K562 (cell line): ENCODE measurements at regions not wholly inside any gene's neighbourhood (a gene's known extent, or its start where the extent isn't known, plus 50 kb on each side); places are given as distances from the start of the nearest gene placed in this dataset.

ENCODE experiments used
- ATAC-seq: fragments of 200-7000 bp; cut with Tn5 transposase; 3 replicates; pipeline ENCODE4 v1.9.1; 2020; ENCODE audit warnings: moderate library complexity
- BruUV-seq: library from RNA; stranded (reverse); fragments of 400-500 nt; replicated peaks from 2 replicates; lab custom pipeline; 2021; lab: Mats Ljungman, UMichigan
- CTCF ChIA-PET: fragments of 300-600 bp; formaldehyde crosslinking; extraction: SDS; loops from one replicate; lab custom pipeline; 2021; ENCODE audit warnings: low intra/inter-chr PET ratio; lab: Yijun Ruan, JAX
- POLR2A ChIA-PET: fragments of 300-600, 350-650 bp; sonication (Branson Sonifier 250); formaldehyde crosslinking; extraction: SDS; loops from one replicate; lab custom pipeline; 2021; ENCODE audit warnings: antibody characterized with exemption, inconsistent platforms; lab: Yijun Ruan, JAX
- DNase-seq, 4 experiments: peaks; one replicate each; pipeline versions ENCODE4 v3.0.0 to v3.0.0-alpha.2; 2011 to 2018; ENCODE audit warnings: low spot score in 3 of 4, mixed read lengths in 3 of 4; ENCODE audit errors: extremely low read depth in 1 of 4
- FAIRE-seq: peaks from 2 replicates; lab custom pipeline; 2011; peaks lifted over from hg19 to GRCh38; lab: Jason Lieb, UNC
- H2AFZ ChIP-seq: 2 replicates; pipeline ENCODE4 v1.6.0; 2011; ENCODE audit warnings: low read depth, low read length, control low read depth, inconsistent platforms
- H3K27ac ChIP-seq: fragments of 200-600 bp; 3 replicates; pipeline ENCODE4 v1.8.0; 2011; ENCODE audit warnings: low read depth, mild to moderate bottlenecking, control low read depth, inconsistent platforms, low read length, moderate library complexity, mixed read lengths; ENCODE audit errors: extremely low read depth
- H3K27me3 ChIP-seq, 2 experiments: fragments of 300-600 bp in 1 of 2; 2 replicates in 1 of 2; 3 replicates in 1 of 2; pipeline versions ENCODE4 v1.6.0 to v1.8.0; 2011; ENCODE audit warnings: inconsistent platforms in 2 of 2, low read length in 2 of 2, mild to moderate bottlenecking in 1 of 2, mixed read lengths in 1 of 2, moderate library complexity in 1 of 2; ENCODE audit not compliant: control insufficient read depth in 2 of 2, insufficient read depth in 2 of 2
- H3K36me3 ChIP-seq: fragments of 300-600 bp; 3 replicates; pipeline ENCODE4 v1.8.0; 2011; ENCODE audit warnings: mild to moderate bottlenecking, low read length, inconsistent platforms; ENCODE audit not compliant: control insufficient read depth, insufficient read depth
- H3K4me1 ChIP-seq, 2 experiments: fragments of 200-600 bp in 1 of 2; replicated peaks in 1 of 2; 2 replicates in 1 of 2; 3 replicates in 1 of 2; pipeline versions ENCODE4 v1.5.1 to v1.8.0; 2011; ENCODE audit warnings: inconsistent platforms in 2 of 2, low read length in 2 of 2, mild to moderate bottlenecking in 1 of 2, mixed read lengths in 1 of 2, moderate library complexity in 1 of 2; ENCODE audit not compliant: control insufficient read depth in 2 of 2, insufficient read depth in 2 of 2
- H3K4me2 ChIP-seq: 2 replicates; pipeline ENCODE4 v1.6.1; 2011; ENCODE audit warnings: low read length, control low read depth, inconsistent platforms, mixed read lengths; ENCODE audit not compliant: insufficient read depth
- H3K4me3 ChIP-seq: fragments of 200-600 bp; sonication (generic), shearing (Covaris generic); 2 replicates; pipeline ENCODE4 v1.5.1; 2016; ENCODE audit warnings: control low read depth, inconsistent platforms
- H3K79me2 ChIP-seq: fragments of 200-600 bp; 3 replicates; pipeline ENCODE4 v1.8.0; 2011; ENCODE audit warnings: low read length, inconsistent platforms; ENCODE audit not compliant: control insufficient read depth, insufficient read depth
- H3K9ac ChIP-seq, 2 experiments: 2 replicates each; pipeline versions ENCODE4 v1.6.0 to v1.6.1; 2011; ENCODE audit warnings: low read depth in 2 of 2, low read length in 2 of 2, control low read depth in 1 of 2, inconsistent platforms in 1 of 2, mild to moderate bottlenecking in 1 of 2, mixed read lengths in 1 of 2; ENCODE audit not compliant: insufficient read depth in 1 of 2
- H3K9me1 ChIP-seq: one replicate; pipeline ENCODE4 v1.6.0; 2011; ENCODE audit warnings: inconsistent platforms, mild to moderate bottlenecking, low read length, moderate library complexity; ENCODE audit not compliant: control insufficient read depth, insufficient read depth
- H3K9me3 ChIP-seq: replicated peaks from 2 replicates; pipeline ENCODE4 v1.5.1; 2011; ENCODE audit warnings: low read depth, low read length, inconsistent platforms; ENCODE audit not compliant: control insufficient read depth, insufficient read depth
- H4K20me1 ChIP-seq: replicated peaks from 2 replicates; pipeline ENCODE4 v1.6.1; 2011; ENCODE audit warnings: low read length, inconsistent platforms, mixed read lengths; ENCODE audit not compliant: control insufficient read depth, insufficient read depth
- ARID1B ChIP-seq: fragments of 450-650 bp; IDR thresholded peaks from 2 replicates; pipeline ENCODE4 v1.6.1; 2016; ENCODE audit warnings: antibody characterized with exemption, mild to moderate bottlenecking, inconsistent platforms
- CBX5 ChIP-seq: IDR thresholded peaks from 2 replicates; pipeline ENCODE4 v1.6.1; 2014; ENCODE audit warnings: low read depth, borderline replicate concordance
- CHD2 ChIP-seq: IDR thresholded peaks from 2 replicates; pipeline ENCODE4 v1.6.1; 2011; ENCODE audit warnings: low read depth, low read length
- CREM ChIP-seq: IDR thresholded peaks from 2 replicates; pipeline ENCODE4 v1.6.1; 2014; ENCODE audit warnings: antibody characterized with exemption, low read depth
- DPF2 ChIP-seq: fragments of 450-650 bp; IDR thresholded peaks from 2 replicates; pipeline ENCODE4 v1.6.1; 2016
- EZH2 ChIP-seq: IDR thresholded peaks from 2 replicates; pipeline ENCODE4 v1.6.1; 2012; ENCODE audit warnings: low read depth, mild to moderate bottlenecking, inconsistent platforms, low read length, borderline replicate concordance
- FIP1L1 ChIP-seq: fragments of 200-400 bp; formaldehyde crosslinking; IDR thresholded peaks from 2 replicates; pipeline ENCODE4 v1.6.1; 2018; ENCODE audit warnings: mild to moderate bottlenecking, low read depth, low read length; ENCODE audit not compliant: poor library complexity, severe bottlenecking
- FOSL1 ChIP-seq: fragments of 200-800 bp; sonication (Bioruptor generic); conservative IDR thresholded peaks from 2 replicates; pipeline ENCODE4 v1.6.1; 2016; ENCODE audit warnings: missing genetic modification characterization, missing compliant biosample characterization
- JUN ChIP-seq, 2 experiments: sonication (generic) in 1 of 2; formaldehyde crosslinking in 1 of 2; IDR thresholded peaks; 2 replicates each; pipeline versions ENCODE4 v1.6.1 to v1.8.0; 2012 to 2022; ENCODE audit warnings: borderline replicate concordance in 2 of 2, mild to moderate bottlenecking in 2 of 2, improper control_type of control experiment in 1 of 2, low read depth in 1 of 2, low read length in 1 of 2, missing genetic modification reagents in 1 of 2
- JUND ChIP-seq, 2 experiments: IDR thresholded peaks; 2 replicates in 1 of 2; 3 replicates in 1 of 2; pipeline ENCODE4 v1.6.1; 2011; ENCODE audit warnings: borderline replicate concordance in 2 of 2, low read depth in 2 of 2, low read length in 2 of 2, improper control_type of control experiment in 1 of 2, missing biosample characterization in 1 of 2, missing genetic modification characterization in 1 of 2, missing genetic modification reagents in 1 of 2
- NFE2 ChIP-seq: IDR thresholded peaks from 2 replicates; pipeline ENCODE4 v1.6.1; 2014; ENCODE audit warnings: antibody characterized with exemption, low read depth
- SMARCA4 ChIP-seq: fragments of 450-650 bp; IDR thresholded peaks from 2 replicates; pipeline ENCODE4 v1.6.1; 2016
- SMARCE1 ChIP-seq: fragments of 450-650 bp; IDR thresholded peaks from 2 replicates; pipeline ENCODE4 v1.7.1; 2016; ENCODE audit warnings: mild to moderate bottlenecking
- SPI1 ChIP-seq: IDR thresholded peaks from 2 replicates; pipeline ENCODE4 v1.6.1; 2011; ENCODE audit warnings: low read depth, low read length, control low read depth, borderline replicate concordance
- ZFX ChIP-seq: sonication (generic); formaldehyde crosslinking; IDR thresholded peaks from 2 replicates; pipeline ENCODE4 v1.8.0; 2022; ENCODE audit warnings: mild to moderate bottlenecking, missing genetic modification reagents, moderate library complexity
- ZNF274 ChIP-seq: IDR thresholded peaks from 2 replicates; pipeline ENCODE4 v1.6.1; 2011; ENCODE audit warnings: low read depth, mild to moderate bottlenecking, low read length, moderate library complexity, borderline replicate concordance
- ZSCAN32 ChIP-seq: fragments of 450-650 bp; formaldehyde crosslinking; IDR thresholded peaks from 2 replicates; pipeline ENCODE4 v1.4.0; 2020; ENCODE audit warnings: mild to moderate bottlenecking, moderate library complexity
- WGBS: fragments of 100-300 bp; shearing (Covaris generic); methylation state at CpG from one replicate; pipeline ENCODE4 v1.1.6; 2016; ENCODE audit warnings: low coverage, mixed read lengths; ENCODE audit not compliant: insufficient coverage; ENCODE audit errors: missing lambda C conversion rate; 5-methylcytosine and 5-hydroxymethylcytosine counted together
- in situ Hi-C: fragments of 300-500 bp; cut with MboI; formaldehyde crosslinking; loops from 4 replicates; pipeline ENCODE4 v1.15.0; 2018; ENCODE audit warnings: inconsistent platforms, mixed read lengths
- intact Hi-C: fragments of 100-400 bp; cut with micrococcal nuclease; formaldehyde crosslinking; loops from 2 replicates; pipeline ENCODE4 v1.14.2; 2022
- TF ChIP-seq, protein P1 (sequence below), 2 experiments: fragments of 450-650 bp in 1 of 2; sonication (generic) in 1 of 2; formaldehyde crosslinking in 1 of 2; IDR thresholded peaks in 1 of 2; conservative IDR thresholded peaks in 1 of 2; 2 replicates each; pipeline versions ENCODE4 v1.6.1 to v1.8.1; 2016 to 2023; ENCODE audit warnings: mild to moderate bottlenecking in 2 of 2, moderate library complexity in 2 of 2, inconsistent platforms in 1 of 2, missing genetic modification reagents in 1 of 2
- TF ChIP-seq, protein P2 (sequence below): fragments of 450-650 bp; IDR thresholded peaks from 2 replicates; pipeline ENCODE4 v1.6.1; 2016; ENCODE audit warnings: borderline replicate concordance

DNA sequence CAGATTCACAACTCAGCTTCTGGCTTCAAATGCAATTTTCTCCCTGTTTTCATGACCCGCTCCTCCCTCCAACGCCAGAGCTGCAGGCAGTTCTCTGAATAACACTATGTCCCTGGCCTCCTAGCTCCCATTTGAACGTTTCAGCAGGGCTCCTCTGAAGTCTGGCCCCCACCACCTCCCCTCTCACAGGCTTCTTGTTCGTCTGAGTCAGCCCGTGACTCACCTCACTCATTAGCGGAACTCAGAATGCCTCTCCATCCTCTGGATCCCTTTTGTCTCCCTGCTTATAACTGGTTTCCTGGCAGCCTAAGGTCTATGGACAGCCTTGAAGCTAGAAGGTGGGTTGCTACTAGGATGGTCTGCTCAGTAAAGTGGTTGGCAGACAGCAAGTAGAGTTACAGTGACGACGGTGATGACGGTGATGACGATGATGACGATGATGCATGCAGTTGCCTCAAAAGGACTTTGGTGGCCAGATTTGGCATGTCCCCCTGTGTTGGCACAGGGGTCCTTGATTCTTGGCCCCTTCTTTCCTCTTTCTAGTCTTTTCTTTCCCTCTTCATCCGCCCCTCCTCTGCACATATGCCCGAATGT, 83.3 kb upstream of the MKLN1 start:
- no peaks in the 10 kb centered on the region for H3K9me1 ChIP-seq
- no peak overlapping the region for H3K4me3 ChIP-seq
- ATAC-seq (peak; percentile 85), FAIRE-seq (no peak), DNase-seq (peak in 2 of 4 experiments; percentile 48 to 57)
- H3K9ac ChIP-seq: no peak overlapping the region
- ChIA-PET CTCF (no interaction called here), POLR2A (interaction anchor here (0.7 to 1.7 kb wide), 2 partner anchors 10 to 24 kb away, joined by 3 to 6 read pairs; no protein-coding TSS in a partner anchor)
- H3K79me2 ChIP-seq: no peaks in the 10 kb centered on the region
- no peak overlapping the region for H2AFZ ChIP-seq
- WGBS: 7% methylated on average over 13 of the region's 13 CpGs
- in situ Hi-C loops: no loop called here
- H3K27me3 ChIP-seq: peaks cover 47 to 53% of the 10 kb centered on the region in 2 experiments
- peaks cover 5% of the 10 kb centered on the region for H4K20me1 ChIP-seq
- intact Hi-C loops: no loop called here
- no peak overlapping the region for H3K27ac ChIP-seq
- no peaks in the 10 kb centered on the region for H3K4me1 ChIP-seq
- no peaks in the 10 kb centered on the region for H3K9me3 ChIP-seq
- no peaks in the 10 kb centered on the region for H3K36me3 ChIP-seq
- no TSS peak for BruUV-seq
- 0 out of 2 replicates have a peak overlapping the region, but pooled peaks have one; percentile 7 for H3K4me2 ChIP-seq
- TF ChIP-seq FOSL1 (tag) (peak; percentile 96), ZFX (CRISPR knock-in tag) (no peak), SMARCA4 (peak; percentile 42; the same call in 1 of the 2 replicates), CREM (peak; percentile 61), CBX5 (no peak), SPI1 (0 out of 2 replicates have a peak, but pooled peaks have one; percentile 27), JUN (IDR thresholded peaks at IDR 0.05; ENCODE audit: borderline replicate concordance, low read depth, low read length) (peak; percentile 91), JUN (CRISPR knock-in tag; IDR thresholded peaks at IDR 0.05; ENCODE audit: borderline replicate concordance) (no peak), ZSCAN32 (CRISPR knock-in tag) (no peak), NFE2 (peak; percentile 19; the same call in 1 of the 2 replicates), JUND (IDR thresholded peaks at IDR 0.05; ENCODE audit: borderline replicate concordance, low read depth, low read length) (peak; percentile 89), JUND (tag; IDR thresholded peaks at IDR 0.05; ENCODE audit: borderline replicate concordance, low read depth, low read length) (peak; percentile 90; the same call in 2 of the 3 replicates), EZH2 (peak; percentile 88), SMARCE1 (peak; percentile 67), CHD2 (no peak), ZNF274 (no peak), DPF2 (peak; percentile 66), ARID1B (peak; percentile 65), FIP1L1 (no peak)
- TF ChIP-seq, protein P1, sequence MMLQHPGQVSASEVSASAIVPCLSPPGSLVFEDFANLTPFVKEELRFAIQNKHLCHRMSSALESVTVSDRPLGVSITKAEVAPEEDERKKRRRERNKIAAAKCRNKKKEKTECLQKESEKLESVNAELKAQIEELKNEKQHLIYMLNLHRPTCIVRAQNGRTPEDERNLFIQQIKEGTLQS (IDR thresholded peaks at IDR 0.05): peak; percentile 91
- TF ChIP-seq, protein P1 (CRISPR knock-in tag; conservative IDR thresholded peaks at IDR 0.05): no peak
- TF ChIP-seq, protein P2, sequence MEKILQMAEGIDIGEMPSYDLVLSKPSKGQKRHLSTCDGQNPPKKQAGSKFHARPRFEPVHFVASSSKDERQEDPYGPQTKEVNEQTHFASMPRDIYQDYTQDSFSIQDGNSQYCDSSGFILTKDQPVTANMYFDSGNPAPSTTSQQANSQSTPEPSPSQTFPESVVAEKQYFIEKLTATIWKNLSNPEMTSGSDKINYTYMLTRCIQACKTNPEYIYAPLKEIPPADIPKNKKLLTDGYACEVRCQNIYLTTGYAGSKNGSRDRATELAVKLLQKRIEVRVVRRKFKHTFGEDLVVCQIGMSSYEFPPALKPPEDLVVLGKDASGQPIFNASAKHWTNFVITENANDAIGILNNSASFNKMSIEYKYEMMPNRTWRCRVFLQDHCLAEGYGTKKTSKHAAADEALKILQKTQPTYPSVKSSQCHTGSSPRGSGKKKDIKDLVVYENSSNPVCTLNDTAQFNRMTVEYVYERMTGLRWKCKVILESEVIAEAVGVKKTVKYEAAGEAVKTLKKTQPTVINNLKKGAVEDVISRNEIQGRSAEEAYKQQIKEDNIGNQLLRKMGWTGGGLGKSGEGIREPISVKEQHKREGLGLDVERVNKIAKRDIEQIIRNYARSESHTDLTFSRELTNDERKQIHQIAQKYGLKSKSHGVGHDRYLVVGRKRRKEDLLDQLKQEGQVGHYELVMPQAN: no peak
